ENCODE measurements at regions not wholly inside any gene's neighbourhood (a gene's known extent, or its start where the extent isn't known, plus 50 kb on each side); places are given as distances from the start of the nearest gene placed in this dataset.

DNA sequence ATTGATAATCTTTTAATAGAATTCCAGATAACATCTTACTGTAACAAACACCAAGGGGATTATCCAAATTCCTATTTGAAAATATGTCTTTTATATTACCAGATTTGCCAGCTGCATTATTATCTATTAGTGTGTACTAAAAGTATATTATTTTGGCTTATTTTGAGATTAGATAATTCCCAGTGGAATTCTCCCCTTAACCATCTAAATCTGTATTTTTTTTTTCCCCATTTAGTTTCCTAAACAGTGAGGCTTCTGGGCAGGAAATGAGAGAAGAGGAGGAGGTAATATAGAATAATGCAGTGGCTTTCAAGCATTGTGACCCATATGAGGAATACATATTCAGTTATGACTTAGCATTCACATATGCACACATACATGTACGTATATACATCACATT, 53.5 kb upstream of the ABL1 start:
- peaks cover 0 to 4% of the 10 kb centered on the region in 2 donors for H3K4me1 ChIP-seq (ENCODE audit: control insufficient read depth in 2 of 2, insufficient read depth in 2 of 2, low read length in 2 of 2)
- H3K27ac ChIP-seq (ENCODE audit: low read depth in 2 of 2, low read length in 2 of 2) = peak overlapping the region; percentile 76 to 87
- H3K27me3 ChIP-seq (ENCODE audit: control insufficient read depth in 2 of 2, insufficient read depth in 2 of 2, low read length in 2 of 2) = no peaks in the 10 kb centered on the region
- H3K9me3 ChIP-seq (ENCODE audit: control insufficient read depth in 2 of 2, low read length in 2 of 2) = no peaks in the 10 kb centered on the region
- no peak overlapping the region for H3K4me3 ChIP-seq (ENCODE audit: low read length in 2 of 2)
- no peak overlapping the region for H3K9ac ChIP-seq (ENCODE audit: low read depth in 1 of 2, low read length in 2 of 2)
- no peaks in the 10 kb centered on the region for H3K36me3 ChIP-seq (ENCODE audit: control insufficient read depth in 2 of 2, insufficient read depth in 2 of 2, low read length in 2 of 2)

DNA sequence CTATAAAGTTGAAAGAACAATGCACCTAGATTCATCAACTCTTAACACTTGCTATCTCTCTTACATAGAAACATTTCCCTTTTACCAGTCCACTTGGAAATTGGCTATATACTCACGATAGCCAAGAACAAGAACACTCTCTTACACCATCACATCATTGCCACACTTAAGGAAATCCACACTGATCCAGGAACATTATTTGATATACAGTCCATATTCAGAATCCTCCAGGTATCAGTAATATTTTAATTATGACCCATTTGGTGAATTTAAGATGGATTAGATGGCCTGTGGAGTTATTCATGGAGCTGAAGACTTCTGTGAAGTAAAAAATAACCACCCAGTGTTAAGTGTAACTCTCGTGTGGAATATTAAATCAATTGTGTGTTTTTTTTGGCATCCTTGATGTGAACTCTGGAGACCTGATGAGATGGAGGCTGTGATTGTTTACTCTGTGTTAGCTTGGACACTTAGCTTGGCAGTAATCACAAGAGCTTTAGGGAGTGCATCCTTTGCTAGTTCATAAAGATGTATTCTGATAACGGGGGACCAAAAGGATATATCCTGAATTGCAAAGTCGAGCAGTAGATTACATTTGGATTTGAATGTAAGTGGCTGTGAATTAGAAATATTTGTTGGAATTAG, 52.0 kb upstream of the ABL1 start:
- Histone ChIP-seq H3K4me3 (ENCODE audit: low read length in 2 of 2) (no peak overlapping the region), H3K9ac (ENCODE audit: low read depth in 1 of 2, low read length in 2 of 2) (no peak overlapping the region), H3K27ac (ENCODE audit: low read depth in 2 of 2, low read length in 2 of 2) (peak overlapping the region in 1 of 2 donors; percentile 25), H3K36me3 (ENCODE audit: control insufficient read depth in 2 of 2, insufficient read depth in 2 of 2, low read length in 2 of 2) (no peaks in the 10 kb centered on the region), H3K9me3 (ENCODE audit: control insufficient read depth in 2 of 2, low read length in 2 of 2) (no peaks in the 10 kb centered on the region), H3K4me1 (ENCODE audit: control insufficient read depth in 2 of 2, insufficient read depth in 2 of 2, low read length in 2 of 2) (peaks cover 0 to 4% of the 10 kb centered on the region in 2 donors), H3K27me3 (ENCODE audit: control insufficient read depth in 2 of 2, insufficient read depth in 2 of 2, low read length in 2 of 2) (no peaks in the 10 kb centered on the region)

DNA sequence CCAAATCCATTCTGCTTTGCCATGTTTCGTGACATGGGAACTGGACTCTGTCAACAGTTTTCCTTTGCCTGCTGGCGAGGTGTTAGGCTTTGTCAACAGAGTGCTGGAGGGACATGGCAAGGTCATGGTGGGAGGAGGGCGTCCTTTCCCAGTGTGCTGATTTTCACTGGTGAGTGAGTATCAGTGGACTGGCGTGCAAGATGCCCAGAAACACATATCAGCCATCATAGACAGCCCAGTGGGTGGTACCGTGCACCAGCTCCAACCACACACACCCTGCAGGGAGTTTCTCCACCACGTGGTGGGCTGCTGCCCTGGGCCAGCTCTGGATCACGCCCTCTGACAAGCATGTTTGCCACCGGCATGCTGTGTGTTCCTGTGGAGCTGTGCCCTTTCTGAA, 50.0 kb upstream of the ABL1 start:
- Histone ChIP-seq H3K9me3 (ENCODE audit: control insufficient read depth in 2 of 2, low read length in 2 of 2) (peaks cover 0 to 3% of the 10 kb centered on the region in 2 donors), H3K4me3 (ENCODE audit: low read length in 2 of 2) (no peak overlapping the region), H3K4me1 (ENCODE audit: control insufficient read depth in 2 of 2, insufficient read depth in 2 of 2, low read length in 2 of 2) (peaks cover 0 to 2% of the 10 kb centered on the region in 2 donors), H3K27ac (ENCODE audit: low read depth in 2 of 2, low read length in 2 of 2) (no peak overlapping the region), H3K27me3 (ENCODE audit: control insufficient read depth in 2 of 2, insufficient read depth in 2 of 2, low read length in 2 of 2) (no peaks in the 10 kb centered on the region), H3K36me3 (ENCODE audit: control insufficient read depth in 2 of 2, insufficient read depth in 2 of 2, low read length in 2 of 2) (no peaks in the 10 kb centered on the region), H3K9ac (ENCODE audit: low read depth in 1 of 2, low read length in 2 of 2) (no peak overlapping the region)

Data from mucosa of rectum (tissue), 2 donors.